GM18909 (cell line): ENCODE measurements at regions not wholly inside any gene's neighbourhood (a gene's known extent, or its start where the extent isn't known, plus 50 kb on each side); places are given as distances from the start of the nearest gene placed in this dataset.

Source experiments
- ATAC-seq: cut with Tn5 transposase; IDR thresholded peaks from one replicate; pipeline ENCODE4 v1.9.1; 2021; ENCODE audit warnings: mild to moderate bottlenecking; ENCODE audit not compliant: unreplicated experiment, poor library complexity

GRCh38 chr16:82567175-82567574 is 59.6 kb upstream of the CDH13 start:
- ATAC-seq: no peak

- ATAC-seq: no peak
These were observed 63.4 kb upstream of the CDH13 start for GRCh38 chr16:82563401-82563800.

- no peak for ATAC-seq
These were observed 64.5 kb upstream of the CDH13 start for GRCh38 chr16:82562183-82562683.

GRCh38 chr16:82560805-82561325 is 65.9 kb upstream of the CDH13 start:
- no peak for ATAC-seq

GRCh38 chr16:82544378-82545160 is 82.2 kb upstream of the CDH13 start:
- ATAC-seq: no peak

GRCh38 chr16:82542714-82543113 is 84.1 kb upstream of the CDH13 start:
- ATAC-seq: no peak

GRCh38 chr16:82541103-82541502 is 85.7 kb upstream of the CDH13 start:
- no peak for ATAC-seq

GRCh38 chr16:82535764-82536163 is 91.0 kb upstream of the CDH13 start:
- ATAC-seq: no peak

GRCh38 chr16:82535262-82535661 is 91.5 kb upstream of the CDH13 start:
- no peak for ATAC-seq

- ATAC-seq: no peak
These were observed 93.6 kb upstream of the CDH13 start for GRCh38 chr16:82533189-82533588.

GRCh38 chr16:82530883-82531282 is 95.9 kb upstream of the CDH13 start:
- no peak for ATAC-seq

- no peak for ATAC-seq
These were observed 99.7 kb upstream of the CDH13 start for GRCh38 chr16:82527101-82527500.

GRCh38 chr16:82524976-82525375 is 101.8 kb upstream of the CDH13 start:
- no peak for ATAC-seq

- ATAC-seq: no peak
These were observed 103.0 kb upstream of the CDH13 start for GRCh38 chr16:82523815-82524214.

GRCh38 chr16:82522026-82522425 is 104.7 kb upstream of the CDH13 start:
- no peak for ATAC-seq

GRCh38 chr16:82518811-82519210 is 108.0 kb upstream of the CDH13 start:
- ATAC-seq: no peak

GRCh38 chr16:82514262-82514661 is 112.5 kb upstream of the CDH13 start:
- no peak for ATAC-seq

GRCh38 chr16:82510789-82511305 is 115.9 kb upstream of the CDH13 start:
- no peak for ATAC-seq

GRCh38 chr16:82509691-82510430 is 116.9 kb upstream of the CDH13 start:
- ATAC-seq: no peak

- no peak for ATAC-seq
These were observed 119.8 kb upstream of the CDH13 start for GRCh38 chr16:82506692-82507670.
